Neural progenitor cell (in vitro differentiated cells): ENCODE measurements at regions not wholly inside any gene's neighbourhood (a gene's known extent, or its start where the extent isn't known, plus 50 kb on each side); places are given as distances from the start of the nearest gene placed in this dataset.

Source experiments
- CTCF ChIP-seq: fragments of 200-600 bp; sonication (generic); IDR thresholded peaks from 2 replicates; pipeline ENCODE4 v1.5.1; 2017; ENCODE audit warnings: antibody characterized with exemption, mild to moderate bottlenecking
- EZH2 ChIP-seq: fragments of 200-600 bp; sonication (generic); IDR thresholded peaks from 2 replicates; pipeline ENCODE4 v1.6.1; 2017; ENCODE audit warnings: antibody characterized with exemption, mild to moderate bottlenecking, moderate library complexity
- EZH2phosphoT487 ChIP-seq: fragments of 200-600 bp; sonication (generic); IDR thresholded peaks from 2 replicates; pipeline ENCODE4 v1.6.1; 2017; ENCODE audit warnings: antibody characterized with exemption

GRCh38 chr4:84158670-84159069 lies 340.4 kb downstream of the NKX6-1 start:
- no peak for TF ChIP-seq EZH2phosphoT487
- TF ChIP-seq CTCF: no peak
- TF ChIP-seq EZH2: no peak
